Peyer's patch (tissue), 4 donors: ENCODE measurements at regions not wholly inside any gene's neighbourhood (a gene's known extent, or its start where the extent isn't known, plus 50 kb on each side); places are given as distances from the start of the nearest gene placed in this dataset.
"Not testable (repeated sequence)": the region's sequence is repeated elsewhere in the genome, so short reads cannot be mapped to it uniquely, and the experiment has no call there.

Source experiments
- DNase-seq, 3 donors: peaks; one replicate each; pipeline ENCODE4 v3.0.0-alpha.2; 2017 to 2019
- H3K27ac ChIP-seq, 4 donors: fragments of 200-600 bp; sonication (generic); one replicate each; pipeline ENCODE4 v1.5.1; 2016 to 2019
- H3K27me3 ChIP-seq, 2 donors: fragments of 200-600 bp; sonication (generic); one replicate each; pipeline ENCODE4 v1.5.1; 2019
- H3K36me3 ChIP-seq, 3 donors: fragments of 200-600 bp; sonication (generic); one replicate each; pipeline ENCODE4 v1.5.1; 2016 to 2019
- H3K4me1 ChIP-seq, 4 donors: fragments of 200-600 bp; sonication (generic); one replicate each; pipeline ENCODE4 v1.5.1; 2016 to 2019
- H3K4me3 ChIP-seq, 4 donors: fragments of 200-600 bp; sonication (generic); 1 replicate in 3 of 4; 2 replicates in 1 of 4; pipeline ENCODE4 v1.5.1; 2016 to 2019; ENCODE audit warnings: mild to moderate bottlenecking in 1 of 4
- H3K9me3 ChIP-seq, 4 donors: fragments of 200-600 bp; sonication (generic); one replicate each; pipeline ENCODE4 v1.5.1; 2016 to 2019; ENCODE audit warnings: mild to moderate bottlenecking in 1 of 4
- CTCF ChIP-seq, 6 experiments: fragments of 450-650 bp in 4 of 6; fragments of 200-600 bp in 2 of 6; sonication (generic) in 1 of 6; IDR thresholded peaks; one replicate each; pipeline ENCODE4 v1.5.1; 2017 to 2019; ENCODE audit warnings: antibody characterized with exemption in 6 of 6, mild to moderate bottlenecking in 3 of 6, moderate library complexity in 1 of 6
- POLR2A ChIP-seq, 2 donors: fragments of 450-650 bp; IDR thresholded peaks; one replicate each; pipeline ENCODE4 v1.5.1; 2017; ENCODE audit warnings: antibody characterized with exemption in 2 of 2, mild to moderate bottlenecking in 2 of 2, moderate library complexity in 2 of 2

- TF ChIP-seq POLR2A (IDR thresholded peaks at IDR 0.05) (no peak), CTCF (IDR thresholded peaks at IDR 0.05) (no peak)
These were observed 83.9 kb upstream of the CPEB2 start for GRCh38 chr4:14918336-14918735.

GRCh38 chr4:14919785-14920184 lies 82.5 kb upstream of the CPEB2 start:
- H3K27me3 ChIP-seq, result no peaks in the 10 kb centered on the region
- no peak for DNase-seq
- H3K9me3 ChIP-seq, result no peaks in the 10 kb centered on the region
- no peaks in the 10 kb centered on the region for H3K4me1 ChIP-seq
- H3K4me3 ChIP-seq, result no peak overlapping the region
- TF ChIP-seq CTCF (IDR thresholded peaks at IDR 0.05) (no peak), POLR2A (IDR thresholded peaks at IDR 0.05) (no peak)
- no peaks in the 10 kb centered on the region for H3K36me3 ChIP-seq
- H3K27ac ChIP-seq, result no peak overlapping the region

More at GRCh38 chr4:14918336-14918735, 83.9 kb upstream of the CPEB2 start:
- H3K4me3 ChIP-seq, result no peak overlapping the region
- H3K9me3 ChIP-seq, result no peaks in the 10 kb centered on the region
- no peak overlapping the region for H3K27ac ChIP-seq
- no peaks in the 10 kb centered on the region for H3K27me3 ChIP-seq
- no peak for DNase-seq
- H3K4me1 ChIP-seq, result no peaks in the 10 kb centered on the region
- no peaks in the 10 kb centered on the region for H3K36me3 ChIP-seq

- no peaks in the 10 kb centered on the region for H3K4me1 ChIP-seq
- no peaks in the 10 kb centered on the region for H3K36me3 ChIP-seq
- no peaks in the 10 kb centered on the region for H3K27me3 ChIP-seq
- H3K4me3 ChIP-seq, result no peak overlapping the region
- DNase-seq, result no peak
- TF ChIP-seq POLR2A (IDR thresholded peaks at IDR 0.05), result no peak
- TF ChIP-seq CTCF (IDR thresholded peaks at IDR 0.05), result no peak
- H3K27ac ChIP-seq, result no peak overlapping the region
- no peaks in the 10 kb centered on the region for H3K9me3 ChIP-seq
These were observed 82.0 kb upstream of the CPEB2 start for GRCh38 chr4:14920237-14920636.

GRCh38 chr4:14920759-14921320 lies 81.4 kb upstream of the CPEB2 start:
- Histone ChIP-seq H3K4me3 (no peak overlapping the region), H3K9me3 (no peaks in the 10 kb centered on the region), H3K4me1 (no peaks in the 10 kb centered on the region), H3K36me3 (no peaks in the 10 kb centered on the region), H3K27ac (no peak overlapping the region), H3K27me3 (no peaks in the 10 kb centered on the region)
- no peak for TF ChIP-seq CTCF (IDR thresholded peaks at IDR 0.05)
- TF ChIP-seq POLR2A (IDR thresholded peaks at IDR 0.05), result no peak
- no peak for DNase-seq

- DNase-seq, H3K27me3 ChIP-seq, H3K27ac ChIP-seq, H3K4me1 ChIP-seq, H3K9me3 ChIP-seq, H3K4me3 ChIP-seq, H3K36me3 ChIP-seq: not testable (repeated sequence)
These were observed 80.5 kb upstream of the CPEB2 start for GRCh38 chr4:14921781-14922180.

GRCh38 chr4:14924076-14924811 lies 78.0 kb upstream of the CPEB2 start:
- no peak for TF ChIP-seq POLR2A (IDR thresholded peaks at IDR 0.05)
- no peak for TF ChIP-seq CTCF (IDR thresholded peaks at IDR 0.05)
- H3K9me3 ChIP-seq, result no peaks in the 10 kb centered on the region
- H3K27me3 ChIP-seq, result no peaks in the 10 kb centered on the region
- H3K27ac ChIP-seq, result no peak overlapping the region
- no peak for DNase-seq
- no peaks in the 10 kb centered on the region for H3K4me1 ChIP-seq
- H3K4me3 ChIP-seq, result no peak overlapping the region
- no peaks in the 10 kb centered on the region for H3K36me3 ChIP-seq
